ENCODE measurements at regions not wholly inside any gene's neighbourhood (a gene's known extent, or its start where the extent isn't known, plus 50 kb on each side); places are given as distances from the start of the nearest gene placed in this dataset.

- Mint-ChIP-seq H3K9me3 (peaks cover 3% of the 10 kb centered on the region), H3K4me3 (no peak overlapping the region), H3K36me3 (ENCODE audit: low read depth) (peaks cover 3% of the 10 kb centered on the region), H3K27ac (ENCODE audit: unreplicated experiment) (no peak overlapping the region), H3K27me3 (ENCODE audit: low read depth) (no peaks in the 10 kb centered on the region), H3K4me1 (peaks cover 4% of the 10 kb centered on the region)
- no peak for TF ChIP-seq CTCF (conservative IDR thresholded peaks at IDR 0.05)
- DNase-seq (ENCODE audit: low read depth, low spot score): no peak
Observed at GRCh38 chr12:18898470-18898869, 160.6 kb downstream of the CAPZA3 start.

GRCh38 chr12:18899162-18899561 is 161.2 kb downstream of the CAPZA3 start:
- Mint-ChIP-seq H3K27ac (ENCODE audit: unreplicated experiment) (no peak overlapping the region), H3K9me3 (peaks cover 3% of the 10 kb centered on the region)

GRCh38 chr12:18899678-18900317 is 161.9 kb downstream of the CAPZA3 start:
- Mint-ChIP-seq H3K9me3 (peaks cover 1% of the 10 kb centered on the region), H3K27ac (ENCODE audit: unreplicated experiment) (no peak overlapping the region), H3K4me1 (peaks cover 4% of the 10 kb centered on the region), H3K36me3 (ENCODE audit: low read depth) (peaks cover 3% of the 10 kb centered on the region), H3K4me3 (no peak overlapping the region), H3K27me3 (ENCODE audit: low read depth) (no peaks in the 10 kb centered on the region)
- DNase-seq (ENCODE audit: low read depth, low spot score): no peak
- no peak for TF ChIP-seq CTCF (conservative IDR thresholded peaks at IDR 0.05)

More at GRCh38 chr12:18899162-18899561, 161.2 kb downstream of the CAPZA3 start:
- Mint-ChIP-seq H3K36me3 (ENCODE audit: low read depth) (peaks cover 3% of the 10 kb centered on the region), H3K27me3 (ENCODE audit: low read depth) (no peaks in the 10 kb centered on the region), H3K4me3 (no peak overlapping the region), H3K4me1 (peaks cover 4% of the 10 kb centered on the region)
- TF ChIP-seq CTCF (conservative IDR thresholded peaks at IDR 0.05): no peak
- no peak for DNase-seq (ENCODE audit: low read depth, low spot score)

- Mint-ChIP-seq H3K4me3 (no peak overlapping the region), H3K27ac (ENCODE audit: unreplicated experiment) (no peak overlapping the region), H3K4me1 (peaks cover 13% of the 10 kb centered on the region), H3K9me3 (no peaks in the 10 kb centered on the region), H3K27me3 (ENCODE audit: low read depth) (no peaks in the 10 kb centered on the region), H3K36me3 (ENCODE audit: low read depth) (no peaks in the 10 kb centered on the region)
- DNase-seq (ENCODE audit: low read depth, low spot score): no peak
- TF ChIP-seq CTCF (conservative IDR thresholded peaks at IDR 0.05): no peak
Observed at GRCh38 chr12:18905134-18905533, 167.2 kb downstream of the CAPZA3 start.

- no peaks in the 10 kb centered on the region for H3K36me3 Mint-ChIP-seq (ENCODE audit: low read depth)
- no peaks in the 10 kb centered on the region for H3K27me3 Mint-ChIP-seq (ENCODE audit: low read depth)
- no peak for TF ChIP-seq CTCF (conservative IDR thresholded peaks at IDR 0.05)
- no peak overlapping the region for H3K4me3 Mint-ChIP-seq
- H3K4me1 Mint-ChIP-seq: peaks cover 13% of the 10 kb centered on the region
- no peaks in the 10 kb centered on the region for H3K9me3 Mint-ChIP-seq
- H3K27ac Mint-ChIP-seq (ENCODE audit: unreplicated experiment): no peak overlapping the region
- no peak for DNase-seq (ENCODE audit: low read depth, low spot score)
Observed at GRCh38 chr12:18906395-18906794, 168.5 kb downstream of the CAPZA3 start.

Data from neural crest cell (in vitro differentiated cells).